OCI-LY1 (cell line): ENCODE measurements at regions not wholly inside any gene's neighbourhood (a gene's known extent, or its start where the extent isn't known, plus 50 kb on each side); places are given as distances from the start of the nearest gene placed in this dataset.

Experiments used
- H2AFZ ChIP-seq: fragments of 200-600 bp; sonication (generic), shearing (Covaris generic); 2 replicates; pipeline ENCODE4 v1.6.0; 2014; ENCODE audit warnings: antibody characterized with exemption, mild to moderate bottlenecking, low read length
- H3F3A ChIP-seq: fragments of 200-600 bp; sonication (generic), shearing (Covaris generic); 2 replicates; pipeline ENCODE4 v1.6.0; 2014; ENCODE audit warnings: mild to moderate bottlenecking, antibody characterized with exemption, low read length, moderate library complexity; ENCODE audit not compliant: insufficient read depth
- H3K27ac ChIP-seq: fragments of 200-600 bp; sonication (generic); 2 replicates; pipeline ENCODE4 v1.5.1; 2014; ENCODE audit warnings: low read length, mixed run types, mild to moderate bottlenecking, low read depth; ENCODE audit not compliant: poor library complexity, severe bottlenecking
- H3K27me3 ChIP-seq: fragments of 200-600 bp; sonication (generic); 2 replicates; pipeline ENCODE4 v1.6.0; 2014; ENCODE audit warnings: antibody characterized with exemption, mild to moderate bottlenecking, low read length, moderate library complexity; ENCODE audit not compliant: insufficient read depth
- H3K36me3 ChIP-seq: fragments of 200-600 bp; sonication (generic); 2 replicates; pipeline ENCODE4 v1.6.1; 2014; ENCODE audit warnings: mild to moderate bottlenecking, antibody characterized with exemption, low read length, moderate library complexity, mixed read lengths; ENCODE audit not compliant: insufficient read depth
- H3K4me1 ChIP-seq: fragments of 200-600 bp; sonication (generic); 2 replicates; pipeline ENCODE4 v1.5.1; 2014; ENCODE audit warnings: mild to moderate bottlenecking, low read length, moderate library complexity; ENCODE audit not compliant: insufficient read depth, severe bottlenecking
- H3K4me2 ChIP-seq: fragments of 200-600 bp; sonication (generic), shearing (Covaris generic); 2 replicates; pipeline ENCODE4 v1.6.1; 2014; ENCODE audit warnings: low read length
- H3K4me3 ChIP-seq: fragments of 200-600 bp; sonication (generic); 2 replicates; pipeline ENCODE4 v1.5.1; 2014; ENCODE audit warnings: low read length, low read depth, mild to moderate bottlenecking, mixed read lengths; ENCODE audit not compliant: poor library complexity, severe bottlenecking
- H3K79me2 ChIP-seq: fragments of 200-600 bp; shearing (Covaris generic); 2 replicates; pipeline ENCODE4 v1.6.1; 2016; ENCODE audit warnings: mixed run types, low read length, mixed read lengths; ENCODE audit not compliant: insufficient read depth
- H3K9ac ChIP-seq: fragments of 200-600 bp; sonication (generic), shearing (Covaris generic); 2 replicates; pipeline ENCODE4 v1.6.1; 2014; ENCODE audit warnings: mild to moderate bottlenecking, low read length, mixed read lengths
- H3K9me2 ChIP-seq: fragments of 200-600 bp; sonication (generic), shearing (Covaris generic); 2 replicates; pipeline ENCODE4 v1.6.1; 2014; ENCODE audit warnings: low read depth, mild to moderate bottlenecking, low read length, mixed read lengths
- H3K9me3 ChIP-seq: fragments of 200-600 bp; shearing (Covaris generic); 2 replicates; pipeline ENCODE4 v1.6.1; 2014; ENCODE audit warnings: low read length, mixed read lengths
- H4K20me1 ChIP-seq: fragments of 200-600 bp; sonication (generic), shearing (Covaris generic); 2 replicates; pipeline ENCODE4 v1.6.0; 2016; ENCODE audit warnings: mild to moderate bottlenecking, low read length; ENCODE audit not compliant: insufficient read depth
- CTCF ChIP-seq: fragments of 200-600 bp; sonication (generic), shearing (Covaris generic); IDR thresholded peaks from 2 replicates; pipeline ENCODE4 v1.5.1; 2017; ENCODE audit warnings: mild to moderate bottlenecking, antibody characterized with exemption, low read length, moderate library complexity, mixed read lengths
- EZH2 ChIP-seq: fragments of 200-600 bp; sonication (generic), shearing (Covaris generic); IDR thresholded peaks from 2 replicates; pipeline ENCODE4 v1.8.0; 2017; ENCODE audit warnings: borderline replicate concordance, mixed run types, mild to moderate bottlenecking, antibody characterized with exemption, low read length, moderate library complexity, mixed read lengths

GRCh38 chr14:28059254-28059653, 707.3 kb upstream of the FOXG1 start:
- Histone ChIP-seq H3F3A (no peaks in the 10 kb centered on the region), H3K9ac (no peak overlapping the region), H3K36me3 (no peaks in the 10 kb centered on the region), H3K4me2 (no peak overlapping the region), H4K20me1 (no peaks in the 10 kb centered on the region), H3K79me2 (no peaks in the 10 kb centered on the region), H3K4me1 (peaks cover 12% of the 10 kb centered on the region), H3K4me3 (no peak overlapping the region), H2AFZ (no peak overlapping the region), H3K9me3 (no peaks in the 10 kb centered on the region), H3K9me2 (no peaks in the 10 kb centered on the region), H3K27me3 (no peaks in the 10 kb centered on the region), H3K27ac (no peak overlapping the region)
- TF ChIP-seq CTCF, result no peak
- no peak for TF ChIP-seq EZH2

- Histone ChIP-seq H3K36me3 (no peaks in the 10 kb centered on the region), H3F3A (no peaks in the 10 kb centered on the region), H3K4me3 (no peak overlapping the region), H2AFZ (no peak overlapping the region), H4K20me1 (no peaks in the 10 kb centered on the region), H3K9me3 (no peaks in the 10 kb centered on the region), H3K27ac (no peak overlapping the region), H3K4me1 (peaks cover 12% of the 10 kb centered on the region), H3K9ac (no peak overlapping the region), H3K27me3 (no peaks in the 10 kb centered on the region), H3K4me2 (no peak overlapping the region), H3K9me2 (no peaks in the 10 kb centered on the region), H3K79me2 (no peaks in the 10 kb centered on the region)
- TF ChIP-seq EZH2, result no peak
- no peak for TF ChIP-seq CTCF
These were observed 705.6 kb upstream of the FOXG1 start for GRCh38 chr14:28061006-28061405.

GRCh38 chr14:28077021-28077420, 689.6 kb upstream of the FOXG1 start:
- H3K4me2 ChIP-seq, result no peak overlapping the region
- no peaks in the 10 kb centered on the region for H4K20me1 ChIP-seq
- H3K4me1 ChIP-seq, result no peaks in the 10 kb centered on the region
- H3K27me3 ChIP-seq, result no peaks in the 10 kb centered on the region
- no peaks in the 10 kb centered on the region for H3K9me3 ChIP-seq
- H3K9ac ChIP-seq, result no peak overlapping the region
- TF ChIP-seq CTCF (no peak), EZH2 (no peak)
- no peak overlapping the region for H3K27ac ChIP-seq
- no peaks in the 10 kb centered on the region for H3K36me3 ChIP-seq
- no peaks in the 10 kb centered on the region for H3F3A ChIP-seq
- no peaks in the 10 kb centered on the region for H3K79me2 ChIP-seq
- H3K9me2 ChIP-seq, result no peaks in the 10 kb centered on the region
- H2AFZ ChIP-seq, result no peak overlapping the region
- no peak overlapping the region for H3K4me3 ChIP-seq
